Duodenal mucosa (tissue), 2 donors: ENCODE measurements at regions not wholly inside any gene's neighbourhood (a gene's known extent, or its start where the extent isn't known, plus 50 kb on each side); places are given as distances from the start of the nearest gene placed in this dataset.

Experiments
- H3K27ac ChIP-seq: one replicate; pipeline ENCODE4 v1.7.0; 2013; ENCODE audit warnings: low read depth, low read length
- H3K27me3 ChIP-seq, 2 donors: one replicate each; pipeline ENCODE4 v1.7.0; 2013; ENCODE audit warnings: low read length in 2 of 2, control low read depth in 1 of 2; ENCODE audit not compliant: insufficient read depth in 2 of 2, control insufficient read depth in 1 of 2
- H3K36me3 ChIP-seq, 2 donors: one replicate each; pipeline ENCODE4 v1.7.0; 2013; ENCODE audit warnings: low read length in 2 of 2, control low read depth in 1 of 2; ENCODE audit not compliant: insufficient read depth in 2 of 2, control insufficient read depth in 1 of 2
- H3K4me1 ChIP-seq, 2 donors: one replicate each; pipeline ENCODE4 v1.7.0; 2013; ENCODE audit warnings: low read length in 2 of 2, control low read depth in 1 of 2; ENCODE audit not compliant: insufficient read depth in 2 of 2, control insufficient read depth in 1 of 2
- H3K4me3 ChIP-seq, 2 donors: one replicate each; pipeline ENCODE4 v1.7.0; 2013; ENCODE audit warnings: low read length in 2 of 2, low read depth in 1 of 2
- H3K9ac ChIP-seq, 2 donors: one replicate each; pipeline ENCODE4 v1.7.0; 2013; ENCODE audit warnings: low read length in 2 of 2, low read depth in 1 of 2
- H3K9me3 ChIP-seq, 2 donors: one replicate each; pipeline ENCODE4 v1.7.0; 2013; ENCODE audit warnings: low read length in 2 of 2, control low read depth in 1 of 2; ENCODE audit not compliant: control insufficient read depth in 1 of 2

- no peaks in the 10 kb centered on the region for H3K36me3 ChIP-seq
- no peaks in the 10 kb centered on the region for H3K9me3 ChIP-seq
- peaks cover 0 to 4% of the 10 kb centered on the region in 2 donors for H3K27me3 ChIP-seq
- H3K4me1 ChIP-seq = no peaks in the 10 kb centered on the region
- H3K4me3 ChIP-seq = no peak overlapping the region
- H3K9ac ChIP-seq = no peak overlapping the region
- H3K27ac ChIP-seq = no peak overlapping the region
These were observed 87.7 kb upstream of the OPCML start for GRCh38 chr11:133619973-133620372.

GRCh38 chr11:133619397-133619796 is 87.1 kb upstream of the OPCML start:
- Histone ChIP-seq H3K4me3 (no peak overlapping the region), H3K27me3 (peaks cover 0 to 4% of the 10 kb centered on the region in 2 donors), H3K9ac (no peak overlapping the region), H3K4me1 (no peaks in the 10 kb centered on the region), H3K9me3 (no peaks in the 10 kb centered on the region), H3K27ac (no peak overlapping the region), H3K36me3 (no peaks in the 10 kb centered on the region)

DNA sequence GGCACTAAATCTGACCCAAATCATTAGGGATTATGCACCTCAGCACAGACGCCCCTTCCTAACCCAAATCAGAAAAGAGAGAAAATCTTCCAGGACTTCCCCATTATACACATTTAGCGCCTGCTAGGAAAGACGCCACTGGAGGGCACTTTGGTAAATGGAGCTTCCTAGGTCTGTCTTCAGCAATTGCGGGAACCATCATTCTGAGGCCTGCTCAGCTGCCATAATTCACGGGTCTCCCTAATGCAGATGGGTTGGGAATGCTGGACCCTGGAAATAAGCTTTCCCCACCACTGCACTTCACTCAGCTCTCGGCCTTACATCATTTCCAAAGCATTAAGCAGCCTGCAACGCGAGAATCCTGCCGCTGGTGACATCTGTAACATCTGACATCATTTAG is 86.2 kb upstream of the OPCML start:
- Histone ChIP-seq H3K36me3 (no peaks in the 10 kb centered on the region), H3K4me3 (no peak overlapping the region), H3K4me1 (no peaks in the 10 kb centered on the region), H3K27ac (no peak overlapping the region), H3K9ac (no peak overlapping the region), H3K9me3 (no peaks in the 10 kb centered on the region), H3K27me3 (peaks cover 0 to 4% of the 10 kb centered on the region in 2 donors)

GRCh38 chr11:133608496-133608895 is 76.2 kb upstream of the OPCML start:
- Histone ChIP-seq H3K9me3 (no peaks in the 10 kb centered on the region), H3K27me3 (no peaks in the 10 kb centered on the region), H3K36me3 (no peaks in the 10 kb centered on the region), H3K9ac (no peak overlapping the region), H3K27ac (no peak overlapping the region), H3K4me3 (no peak overlapping the region), H3K4me1 (no peaks in the 10 kb centered on the region)

GRCh38 chr11:133606124-133606523 is 73.8 kb upstream of the OPCML start:
- Histone ChIP-seq H3K27me3 (no peaks in the 10 kb centered on the region), H3K9ac (no peak overlapping the region), H3K36me3 (no peaks in the 10 kb centered on the region), H3K9me3 (no peaks in the 10 kb centered on the region), H3K4me3 (no peak overlapping the region), H3K27ac (no peak overlapping the region), H3K4me1 (no peaks in the 10 kb centered on the region)

GRCh38 chr11:133605482-133605881 is 73.2 kb upstream of the OPCML start:
- Histone ChIP-seq H3K27ac (no peak overlapping the region), H3K9ac (no peak overlapping the region), H3K36me3 (no peaks in the 10 kb centered on the region), H3K27me3 (no peaks in the 10 kb centered on the region), H3K4me3 (no peak overlapping the region), H3K9me3 (no peaks in the 10 kb centered on the region), H3K4me1 (no peaks in the 10 kb centered on the region)

GRCh38 chr11:133601641-133602040 is 69.3 kb upstream of the OPCML start:
- H3K27me3 ChIP-seq = no peaks in the 10 kb centered on the region
- H3K4me1 ChIP-seq = no peaks in the 10 kb centered on the region
- H3K27ac ChIP-seq = no peak overlapping the region
- no peaks in the 10 kb centered on the region for H3K36me3 ChIP-seq
- H3K9ac ChIP-seq = no peak overlapping the region
- no peak overlapping the region for H3K4me3 ChIP-seq
- no peaks in the 10 kb centered on the region for H3K9me3 ChIP-seq

DNA sequence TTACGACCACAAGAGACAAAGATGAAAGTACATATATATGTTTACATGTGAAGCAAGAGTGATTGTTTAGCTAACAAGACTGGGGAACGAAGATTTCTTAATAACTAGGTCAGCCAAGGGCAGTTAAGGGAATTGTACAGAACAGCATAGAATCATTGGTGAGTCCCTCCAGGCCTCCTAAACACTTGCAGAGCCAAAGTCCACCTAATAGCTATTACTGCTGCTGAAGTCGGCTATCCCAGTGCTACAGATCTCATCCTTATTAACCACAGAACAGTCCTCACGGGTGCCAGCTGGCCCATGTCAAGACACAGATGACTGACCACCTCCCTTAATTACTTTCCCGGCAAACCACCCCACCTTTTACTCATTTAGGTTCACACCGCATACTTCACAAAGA is 68.5 kb upstream of the OPCML start:
- Histone ChIP-seq H3K36me3 (no peaks in the 10 kb centered on the region), H3K9me3 (no peaks in the 10 kb centered on the region), H3K4me1 (no peaks in the 10 kb centered on the region), H3K27ac (no peak overlapping the region), H3K27me3 (no peaks in the 10 kb centered on the region), H3K9ac (no peak overlapping the region), H3K4me3 (no peak overlapping the region)

- Histone ChIP-seq H3K36me3 (no peaks in the 10 kb centered on the region), H3K27me3 (no peaks in the 10 kb centered on the region), H3K4me3 (no peak overlapping the region), H3K4me1 (no peaks in the 10 kb centered on the region), H3K27ac (no peak overlapping the region), H3K9me3 (no peaks in the 10 kb centered on the region), H3K9ac (no peak overlapping the region)
These were observed 68.0 kb upstream of the OPCML start for GRCh38 chr11:133600306-133600705.

DNA sequence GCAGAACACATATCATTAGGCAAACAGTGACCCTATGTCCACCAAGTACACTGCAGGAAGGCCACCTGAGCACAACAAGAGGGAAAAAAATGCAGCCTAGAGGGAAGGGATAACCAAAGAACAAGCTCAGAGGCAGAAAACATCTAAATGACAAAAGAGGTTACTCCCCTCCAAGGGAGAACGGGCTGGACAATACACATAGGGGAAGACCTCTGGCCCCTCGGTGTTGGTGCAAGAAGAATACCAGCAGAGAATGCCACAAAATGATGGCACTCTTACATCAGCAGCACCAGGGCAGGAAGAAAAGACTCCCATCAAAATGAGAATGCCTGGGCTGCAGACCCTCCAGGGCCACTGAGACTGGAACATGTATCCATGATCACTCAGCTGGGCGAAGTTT is 66.6 kb upstream of the OPCML start:
- Histone ChIP-seq H3K27me3 (no peaks in the 10 kb centered on the region), H3K4me3 (no peak overlapping the region), H3K27ac (no peak overlapping the region), H3K4me1 (no peaks in the 10 kb centered on the region), H3K9me3 (no peaks in the 10 kb centered on the region), H3K36me3 (no peaks in the 10 kb centered on the region), H3K9ac (no peak overlapping the region)

- Histone ChIP-seq H3K4me3 (no peak overlapping the region), H3K27ac (no peak overlapping the region), H3K27me3 (no peaks in the 10 kb centered on the region), H3K36me3 (no peaks in the 10 kb centered on the region), H3K4me1 (no peaks in the 10 kb centered on the region), H3K9ac (no peak overlapping the region), H3K9me3 (no peaks in the 10 kb centered on the region)
These were observed 64.9 kb upstream of the OPCML start for GRCh38 chr11:133597236-133597635.
